ENCODE measurements at regions not wholly inside any gene's neighbourhood (a gene's known extent, or its start where the extent isn't known, plus 50 kb on each side); places are given as distances from the start of the nearest gene placed in this dataset.

GRCh38 chr5:33311893-33312292 is 128.9 kb upstream of the TARS1 start:
- TF ChIP-seq CTCF (IDR thresholded peaks at IDR 0.05) (no peak), EP300 (IDR thresholded peaks at IDR 0.05) (no peak), POLR2AphosphoS5 (IDR thresholded peaks at IDR 0.05) (no peak), POLR2A (IDR thresholded peaks at IDR 0.05) (no peak)
